Islet precursor cell (in vitro differentiated cells): ENCODE measurements at regions not wholly inside any gene's neighbourhood (a gene's known extent, or its start where the extent isn't known, plus 50 kb on each side); places are given as distances from the start of the nearest gene placed in this dataset.

ENCODE experiments used
- DNase-seq: peaks from one replicate; pipeline ENCODE4 v3.0.0-alpha.2; 2018

GRCh38 chr7:133195868-133196267, 57.0 kb upstream of the EXOC4 start:
- DNase-seq = no peak

GRCh38 chr7:133196856-133197612, 55.8 kb upstream of the EXOC4 start:
- no peak for DNase-seq

DNA sequence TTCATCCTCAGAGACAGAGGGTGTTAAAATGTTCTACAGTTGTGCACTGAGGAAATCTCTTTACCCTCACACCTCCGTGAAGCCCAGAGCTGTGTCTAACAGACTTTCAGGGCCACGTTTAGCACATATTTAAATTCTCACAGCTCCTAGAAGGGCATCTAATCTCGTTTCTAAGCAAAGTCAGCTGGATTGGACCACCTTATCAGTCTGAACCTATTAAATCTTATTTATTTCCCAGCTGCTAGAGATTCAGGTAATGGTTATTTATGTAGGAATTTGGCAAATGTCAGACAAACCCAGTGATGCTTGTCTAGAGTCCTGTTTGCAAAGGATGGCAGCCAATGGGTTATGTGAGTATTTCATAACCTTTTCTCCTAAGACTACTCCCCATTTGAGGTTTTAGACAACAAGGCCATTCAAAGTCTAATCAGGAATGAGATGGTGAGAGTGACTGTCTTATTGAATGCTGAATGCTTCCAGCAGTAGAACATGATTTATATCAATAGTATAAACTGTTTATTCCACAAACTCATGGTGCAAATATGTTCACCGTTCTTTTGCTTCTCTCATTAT, 54.8 kb upstream of the EXOC4 start:
- DNase-seq = no peak

- DNase-seq = no peak
These were observed 53.0 kb upstream of the EXOC4 start for GRCh38 chr7:133199831-133200230.

DNA sequence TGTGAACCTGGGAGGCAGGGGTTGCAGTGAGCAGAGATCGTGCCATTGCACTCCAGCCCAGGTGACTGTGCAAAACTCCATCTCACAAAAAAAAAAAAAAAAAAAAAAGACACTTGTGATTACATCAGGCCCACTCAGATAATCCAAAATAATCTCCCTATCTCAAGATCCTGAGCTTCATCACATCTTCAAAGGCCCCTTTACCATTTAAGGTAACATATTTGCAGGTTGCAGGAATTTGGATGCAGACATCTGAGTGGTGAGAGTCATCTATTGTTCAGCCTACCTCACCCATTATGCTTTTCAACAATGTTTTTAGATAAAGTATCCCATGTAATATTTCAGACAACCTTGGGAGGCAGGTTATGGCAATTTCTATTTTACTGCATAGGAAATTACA, 51.4 kb upstream of the EXOC4 start:
- DNase-seq = no peak

DNA sequence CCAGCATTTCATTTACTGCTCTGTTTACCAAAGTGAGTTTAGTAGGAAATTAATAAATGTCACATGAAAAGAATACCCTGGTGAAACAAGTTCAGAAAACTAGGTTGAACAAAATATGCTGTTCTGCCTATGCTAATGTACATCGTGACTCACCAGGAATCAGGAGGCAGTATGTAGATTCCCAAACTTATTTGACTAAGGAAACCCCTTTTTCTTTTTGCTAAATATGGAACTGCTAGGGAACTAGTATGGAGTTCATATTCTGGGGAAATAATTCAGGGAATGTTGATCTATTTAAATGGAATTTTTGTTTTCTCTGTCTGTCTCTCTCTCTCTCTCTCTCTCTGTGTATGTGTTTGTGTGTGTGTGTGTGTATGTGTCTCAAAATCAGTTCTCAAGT, 49.9 kb upstream of the EXOC4 start:
- DNase-seq = no peak
